ENCODE measurements at regions not wholly inside any gene's neighbourhood (a gene's known extent, or its start where the extent isn't known, plus 50 kb on each side); places are given as distances from the start of the nearest gene placed in this dataset.
A peak's percentile ranks its signal among the peaks of the same experiment; 100 is the strongest.

DNA sequence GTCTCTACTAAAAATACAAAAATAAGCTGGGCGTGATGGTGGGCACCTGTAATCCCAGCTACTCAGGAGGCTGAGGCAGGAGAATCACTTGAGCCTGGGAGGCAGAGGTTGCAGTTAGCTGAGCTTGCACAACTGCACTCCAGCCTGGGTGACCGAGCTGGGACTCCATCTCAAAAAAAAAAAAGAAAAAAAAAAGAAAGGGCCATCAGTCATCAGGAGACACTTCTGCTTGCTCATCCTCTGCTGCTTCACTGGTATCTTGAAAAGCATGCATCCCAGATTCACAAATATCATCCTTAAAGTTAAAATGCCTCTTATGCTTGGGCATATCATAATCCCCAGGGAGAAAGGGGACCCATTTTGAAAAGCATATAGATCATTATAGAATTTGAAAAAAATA is 176.6 kb upstream of the NR2F2 start:
- 93% methylated on average over 2 of the region's 2 CpGs for WGBS
- Histone ChIP-seq H3K9me3 (no peaks in the 10 kb centered on the region), H3K4me1 (no peaks in the 10 kb centered on the region), H3K27me3 (no peaks in the 10 kb centered on the region), H3K36me3 (no peaks in the 10 kb centered on the region), H3K4me3 (no peak overlapping the region), H3K27ac (no peak overlapping the region)
- no peak for DNase-seq (ENCODE audit: low spot score in 2 of 2)
- TF ChIP-seq POLR2A (IDR thresholded peaks at IDR 0.05), result no peak
- TF ChIP-seq EP300 (IDR thresholded peaks at IDR 0.05), result no peak
- TF ChIP-seq, protein P1, sequence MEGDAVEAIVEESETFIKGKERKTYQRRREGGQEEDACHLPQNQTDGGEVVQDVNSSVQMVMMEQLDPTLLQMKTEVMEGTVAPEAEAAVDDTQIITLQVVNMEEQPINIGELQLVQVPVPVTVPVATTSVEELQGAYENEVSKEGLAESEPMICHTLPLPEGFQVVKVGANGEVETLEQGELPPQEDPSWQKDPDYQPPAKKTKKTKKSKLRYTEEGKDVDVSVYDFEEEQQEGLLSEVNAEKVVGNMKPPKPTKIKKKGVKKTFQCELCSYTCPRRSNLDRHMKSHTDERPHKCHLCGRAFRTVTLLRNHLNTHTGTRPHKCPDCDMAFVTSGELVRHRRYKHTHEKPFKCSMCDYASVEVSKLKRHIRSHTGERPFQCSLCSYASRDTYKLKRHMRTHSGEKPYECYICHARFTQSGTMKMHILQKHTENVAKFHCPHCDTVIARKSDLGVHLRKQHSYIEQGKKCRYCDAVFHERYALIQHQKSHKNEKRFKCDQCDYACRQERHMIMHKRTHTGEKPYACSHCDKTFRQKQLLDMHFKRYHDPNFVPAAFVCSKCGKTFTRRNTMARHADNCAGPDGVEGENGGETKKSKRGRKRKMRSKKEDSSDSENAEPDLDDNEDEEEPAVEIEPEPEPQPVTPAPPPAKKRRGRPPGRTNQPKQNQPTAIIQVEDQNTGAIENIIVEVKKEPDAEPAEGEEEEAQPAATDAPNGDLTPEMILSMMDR (IDR thresholded peaks at IDR 0.05), result no peak
- TF ChIP-seq POLR2AphosphoS5 (IDR thresholded peaks at IDR 0.05), result no peak

GRCh38 chr15:96158938-96159337 is 171.6 kb upstream of the NR2F2 start:
- no peak for DNase-seq (ENCODE audit: low spot score in 2 of 2)
- no peaks in the 10 kb centered on the region for H3K36me3 ChIP-seq
- H3K27me3 ChIP-seq, result no peaks in the 10 kb centered on the region
- H3K4me1 ChIP-seq, result no peaks in the 10 kb centered on the region
- no peak overlapping the region for H3K27ac ChIP-seq
- TF ChIP-seq POLR2AphosphoS5 (IDR thresholded peaks at IDR 0.05) (peak in 1 of 3 donors; percentile 16), EP300 (IDR thresholded peaks at IDR 0.05) (no peak)
- H3K4me3 ChIP-seq, result no peak overlapping the region
- WGBS, result 49% methylated on average over 5 of the region's 5 CpGs
- no peaks in the 10 kb centered on the region for H3K9me3 ChIP-seq

GRCh38 chr15:96160269-96160668 is 170.2 kb upstream of the NR2F2 start:
- H3K4me1 ChIP-seq, result no peaks in the 10 kb centered on the region
- WGBS, result 13% methylated on average over 8 of the region's 8 CpGs
- no peak overlapping the region for H3K4me3 ChIP-seq
- H3K27me3 ChIP-seq, result no peaks in the 10 kb centered on the region
- DNase-seq (ENCODE audit: low spot score in 2 of 2), result peak; percentile 80 to 85
- TF ChIP-seq POLR2A (IDR thresholded peaks at IDR 0.05) (no peak), POLR2AphosphoS5 (IDR thresholded peaks at IDR 0.05) (no peak), EP300 (IDR thresholded peaks at IDR 0.05) (no peak)
- TF ChIP-seq, protein P1 (IDR thresholded peaks at IDR 0.05), result no peak
- H3K9me3 ChIP-seq, result no peaks in the 10 kb centered on the region
- H3K27ac ChIP-seq, result no peak overlapping the region
- no peaks in the 10 kb centered on the region for H3K36me3 ChIP-seq

- Histone ChIP-seq H3K4me1 (no peaks in the 10 kb centered on the region), H3K27ac (no peak overlapping the region), H3K9me3 (no peaks in the 10 kb centered on the region), H3K27me3 (no peaks in the 10 kb centered on the region), H3K36me3 (no peaks in the 10 kb centered on the region), H3K4me3 (no peak overlapping the region)
- DNase-seq (ENCODE audit: low spot score in 2 of 2), result no peak
- TF ChIP-seq EP300 (IDR thresholded peaks at IDR 0.05) (no peak), POLR2AphosphoS5 (IDR thresholded peaks at IDR 0.05) (no peak), POLR2A (IDR thresholded peaks at IDR 0.05) (no peak)
- TF ChIP-seq, protein P1 (IDR thresholded peaks at IDR 0.05), result no peak
- 22% methylated on average over 1 of the region's 1 CpG for WGBS
Measured at GRCh38 chr15:96160800-96161199, 169.7 kb upstream of the NR2F2 start.

DNA sequence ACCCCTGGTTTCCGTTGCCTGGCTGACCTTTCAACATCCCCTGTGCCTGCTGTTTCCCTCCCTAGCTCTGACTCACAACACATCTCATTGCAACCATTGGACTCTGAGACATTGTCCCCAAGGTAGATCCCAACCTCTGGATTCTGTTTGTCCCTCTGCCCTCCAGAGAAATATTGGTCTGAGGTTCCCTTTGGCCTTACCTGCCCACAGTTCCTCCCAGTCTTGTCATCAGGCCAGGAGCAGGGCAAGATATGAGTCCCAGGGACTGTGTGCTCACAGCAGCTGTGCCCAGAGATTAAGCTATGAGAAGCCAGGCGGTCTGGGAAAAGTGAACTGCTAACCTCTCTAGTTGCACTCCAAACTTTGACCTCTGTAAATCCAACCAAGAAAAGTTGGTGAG is 168.2 kb upstream of the NR2F2 start:
- WGBS, result 80% methylated on average over 2 of the region's 2 CpGs
- Histone ChIP-seq H3K27me3 (no peaks in the 10 kb centered on the region), H3K36me3 (no peaks in the 10 kb centered on the region), H3K4me3 (no peak overlapping the region), H3K9me3 (no peaks in the 10 kb centered on the region), H3K4me1 (no peaks in the 10 kb centered on the region), H3K27ac (no peak overlapping the region)
- DNase-seq (ENCODE audit: low spot score in 2 of 2), result no peak
- TF ChIP-seq POLR2A (IDR thresholded peaks at IDR 0.05) (no peak), EP300 (IDR thresholded peaks at IDR 0.05) (no peak), POLR2AphosphoS5 (IDR thresholded peaks at IDR 0.05) (no peak)
- TF ChIP-seq, protein P1 (IDR thresholded peaks at IDR 0.05), result no peak

DNA sequence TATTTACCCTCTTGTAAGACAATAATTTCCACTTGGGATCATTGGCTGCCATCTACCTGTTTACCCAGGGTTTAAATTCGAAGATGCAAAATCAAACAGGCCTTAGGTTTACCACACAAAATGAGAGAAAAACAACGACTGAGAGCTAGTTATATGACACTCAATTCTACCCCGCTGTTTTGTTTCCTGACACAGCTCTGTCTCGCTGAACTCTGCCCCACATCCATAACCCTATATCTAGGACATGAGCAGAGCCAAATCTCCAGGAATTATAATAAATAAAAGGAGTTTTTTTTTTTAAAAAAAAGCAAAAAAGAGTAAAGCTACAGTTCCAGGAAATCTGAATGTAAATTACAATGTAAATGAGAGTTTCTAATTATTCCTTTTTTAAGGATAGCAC is 165.4 kb upstream of the NR2F2 start:
- 74% methylated on average over 4 of the region's 4 CpGs for WGBS
- no peak for DNase-seq (ENCODE audit: low spot score in 2 of 2)

More for the DNA sequence above, 165.4 kb upstream of the NR2F2 start:
- no peak overlapping the region for H3K27ac ChIP-seq
- no peaks in the 10 kb centered on the region for H3K36me3 ChIP-seq
- no peaks in the 10 kb centered on the region for H3K4me1 ChIP-seq
- H3K9me3 ChIP-seq, result no peaks in the 10 kb centered on the region
- no peak for TF ChIP-seq POLR2AphosphoS5 (IDR thresholded peaks at IDR 0.05)
- TF ChIP-seq, protein P1 (IDR thresholded peaks at IDR 0.05), result no peak
- no peak for TF ChIP-seq POLR2A (IDR thresholded peaks at IDR 0.05)
- no peak for TF ChIP-seq EP300 (IDR thresholded peaks at IDR 0.05)
- no peak overlapping the region for H3K4me3 ChIP-seq
- no peaks in the 10 kb centered on the region for H3K27me3 ChIP-seq

All from suprapubic skin (tissue), 4 donors.